HG02571 (cell line): ENCODE measurements at regions not wholly inside any gene's neighbourhood (a gene's known extent, or its start where the extent isn't known, plus 50 kb on each side); places are given as distances from the start of the nearest gene placed in this dataset.
"Not testable (repeated sequence)": the region's sequence is repeated elsewhere in the genome, so short reads cannot be mapped to it uniquely, and the experiment has no call there.

ENCODE experiments used
- ATAC-seq: cut with Tn5 transposase; IDR thresholded peaks from one replicate; pipeline ENCODE4 v1.9.1; 2021; ENCODE audit warnings: mild to moderate bottlenecking, moderate library complexity; ENCODE audit not compliant: unreplicated experiment

GRCh38 chr10:8128511-8128910 lies 74.0 kb downstream of the GATA3 start:
- no peak for ATAC-seq

- ATAC-seq: no peak
These were observed 75.0 kb downstream of the GATA3 start for GRCh38 chr10:8129438-8129837.

GRCh38 chr10:8130973-8131911 lies 76.8 kb downstream of the GATA3 start:
- ATAC-seq: peak; percentile 54

- peak; percentile 63 for ATAC-seq
These were observed 78.7 kb downstream of the GATA3 start for GRCh38 chr10:8133146-8133545.

- no peak for ATAC-seq
These were observed 82.2 kb downstream of the GATA3 start for GRCh38 chr10:8136736-8137135.

- ATAC-seq: no peak
These were observed 82.8 kb downstream of the GATA3 start for GRCh38 chr10:8137272-8137681.

- ATAC-seq: no peak
These were observed 83.2 kb downstream of the GATA3 start for GRCh38 chr10:8137726-8138125.

- ATAC-seq: no peak
These were observed 84.0 kb downstream of the GATA3 start for GRCh38 chr10:8138471-8138870.

GRCh38 chr10:8144496-8144895 lies 90.0 kb downstream of the GATA3 start:
- ATAC-seq: no peak

GRCh38 chr10:8146650-8147049 lies 92.2 kb downstream of the GATA3 start:
- no peak for ATAC-seq

- ATAC-seq: no peak
These were observed 95.5 kb downstream of the GATA3 start for GRCh38 chr10:8149991-8150390.

- ATAC-seq: no peak
These were observed 96.0 kb downstream of the GATA3 start for GRCh38 chr10:8150401-8150905.

GRCh38 chr10:8151086-8151485 lies 96.6 kb downstream of the GATA3 start:
- no peak for ATAC-seq

- ATAC-seq: no peak
These were observed 102.4 kb downstream of the GATA3 start for GRCh38 chr10:8156918-8157317.

GRCh38 chr10:8158193-8159071 lies 103.9 kb downstream of the GATA3 start:
- ATAC-seq: no peak

GRCh38 chr10:8159341-8160165 lies 105.1 kb downstream of the GATA3 start:
- no peak for ATAC-seq

GRCh38 chr10:8163824-8164223 lies 109.3 kb downstream of the GATA3 start:
- no peak for ATAC-seq

- not testable (repeated sequence) for ATAC-seq
These were observed 110.2 kb downstream of the GATA3 start for GRCh38 chr10:8164640-8165039.

GRCh38 chr10:8168836-8169235 lies 114.3 kb downstream of the GATA3 start:
- ATAC-seq: no peak

GRCh38 chr10:8171008-8171407 lies 116.5 kb downstream of the GATA3 start:
- ATAC-seq: no peak

- ATAC-seq: no peak
These were observed 118.1 kb downstream of the GATA3 start for GRCh38 chr10:8172604-8173003.
